Stimulated activated CD8-positive, alpha-beta memory T cell treated with anti-CD3 and anti-CD28 coated beads, Interleukin-2, amount 100 ng/mL, for 1 hour (primary cell): ENCODE measurements at regions not wholly inside any gene's neighbourhood (a gene's known extent, or its start where the extent isn't known, plus 50 kb on each side); places are given as distances from the start of the nearest gene placed in this dataset.

Experiments used
- DNase-seq, 2 donors: peaks; one replicate each; pipeline ENCODE4 v3.0.0-alpha.2; 2020; ENCODE audit warnings: low read depth in 2 of 2

- DNase-seq = no peak
These were observed 414.7 kb upstream of the PIK3C3 start for GRCh38 chr18:41540237-41540871.

DNA sequence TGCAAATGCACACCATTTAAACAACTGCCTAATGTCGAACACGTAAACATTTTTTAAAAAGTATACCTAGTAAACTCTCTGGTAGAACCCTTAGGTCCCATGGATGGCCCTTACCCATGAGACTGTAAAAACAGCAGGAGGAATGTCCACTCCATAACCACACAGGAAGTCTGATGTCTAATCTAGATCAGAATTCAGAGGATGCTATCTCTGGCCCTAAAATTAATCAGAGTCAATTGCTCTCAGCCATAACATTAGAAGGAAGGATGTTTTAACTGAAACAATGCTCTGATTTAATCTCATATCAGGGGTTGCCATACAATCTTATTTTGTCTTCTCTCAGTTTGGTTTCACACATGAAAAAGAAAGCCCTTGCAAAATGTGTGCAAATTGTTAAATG is 416.3 kb upstream of the PIK3C3 start:
- DNase-seq = no peak

- DNase-seq = no peak
These were observed 417.4 kb upstream of the PIK3C3 start for GRCh38 chr18:41537666-41538065.

DNA sequence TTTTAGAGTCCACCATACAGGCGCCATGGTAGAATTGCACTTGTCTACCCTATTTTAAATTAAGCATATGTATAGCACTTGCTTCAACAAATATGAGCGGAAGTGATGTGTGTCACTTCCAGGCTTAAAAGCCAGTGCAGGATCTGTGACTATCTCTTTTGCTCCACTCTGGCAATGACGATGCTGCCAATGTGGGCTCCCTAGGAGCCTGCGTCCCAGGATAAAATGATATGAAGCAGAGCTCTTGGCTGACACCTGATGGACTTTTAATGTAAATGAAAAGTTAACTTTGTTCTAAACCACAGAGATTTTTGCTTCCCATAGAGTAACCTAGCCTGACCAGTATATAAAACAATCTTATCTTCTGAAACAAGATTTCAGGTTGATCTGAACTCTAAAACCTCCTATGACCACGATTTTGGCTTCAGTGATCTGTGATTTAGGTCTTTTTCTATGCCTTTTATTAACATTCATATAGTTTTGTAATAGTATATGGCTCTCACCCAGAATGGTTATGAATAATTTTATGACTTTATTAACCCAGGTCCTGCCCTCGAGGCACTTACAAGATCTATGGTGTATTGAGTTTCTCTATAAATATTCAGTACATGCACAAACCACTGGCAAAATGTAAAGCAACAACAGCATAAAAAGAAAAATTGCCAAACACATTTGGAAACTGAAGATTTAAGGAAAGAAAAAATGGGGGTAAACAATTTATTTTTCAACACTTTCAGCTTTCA is 422.5 kb upstream of the PIK3C3 start:
- DNase-seq = no peak

GRCh38 chr18:41530970-41531369 is 424.1 kb upstream of the PIK3C3 start:
- no peak for DNase-seq

GRCh38 chr18:41529093-41529492 is 425.9 kb upstream of the PIK3C3 start:
- no peak for DNase-seq

- DNase-seq = no peak
These were observed 429.0 kb upstream of the PIK3C3 start for GRCh38 chr18:41526054-41526453.

- DNase-seq = no peak
These were observed 430.2 kb upstream of the PIK3C3 start for GRCh38 chr18:41524674-41525470.

DNA sequence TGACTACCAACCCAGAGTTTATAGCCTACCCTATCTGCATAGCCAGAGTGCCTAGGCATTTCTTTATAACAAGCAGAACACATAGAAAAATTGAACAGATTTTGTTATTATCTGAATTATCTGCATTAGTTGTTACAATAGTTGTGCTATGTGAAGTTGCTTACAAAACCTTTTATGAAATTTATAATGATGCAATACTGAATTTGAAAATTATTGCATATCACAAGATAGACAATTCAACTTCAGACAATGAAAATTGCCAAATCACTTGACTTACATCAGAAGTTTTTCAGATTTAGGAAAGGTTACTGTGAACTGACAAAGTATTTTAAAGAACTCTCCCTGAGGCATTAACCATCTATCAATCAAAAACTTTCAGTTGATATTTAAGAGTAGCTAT is 437.9 kb upstream of the PIK3C3 start:
- DNase-seq = no peak

DNA sequence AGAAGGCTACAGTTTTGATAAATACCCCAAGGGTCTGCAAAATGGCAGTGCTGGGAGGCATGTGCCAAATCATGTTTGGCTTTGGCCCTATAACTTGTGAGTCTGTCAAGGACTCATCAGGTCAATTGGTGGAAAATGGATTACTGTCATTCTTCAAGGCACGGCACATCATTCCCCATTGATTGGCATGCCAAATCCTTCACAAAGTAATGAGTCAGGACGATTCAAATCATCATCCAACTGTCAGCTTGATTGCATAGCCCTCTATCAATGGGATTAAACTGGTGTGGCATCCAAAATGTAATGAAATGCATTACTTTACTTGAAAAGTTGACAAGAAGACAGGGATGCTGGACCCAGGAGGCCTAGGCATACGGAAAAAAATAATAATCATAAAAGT is 441.6 kb upstream of the PIK3C3 start:
- DNase-seq = no peak

DNA sequence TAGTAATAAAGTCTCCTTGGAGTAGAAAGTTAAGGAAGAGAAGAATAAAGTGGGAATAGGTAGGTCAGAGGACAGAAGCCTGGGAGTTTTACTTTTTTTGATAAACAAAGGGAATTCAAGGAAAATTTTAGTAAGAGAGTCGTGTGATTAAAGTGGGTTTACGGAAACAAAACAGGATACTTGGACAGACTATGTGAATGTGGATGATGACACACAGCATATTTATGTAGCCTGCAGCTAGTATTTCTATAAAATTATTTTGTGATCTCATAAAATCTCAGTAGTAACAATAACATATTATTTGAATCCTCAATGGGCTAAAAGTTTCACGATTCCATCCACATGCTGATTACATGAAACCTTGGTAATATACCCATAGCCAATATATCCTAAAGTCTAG is 450.7 kb upstream of the PIK3C3 start:
- no peak for DNase-seq

GRCh38 chr18:41501848-41502247 is 453.2 kb upstream of the PIK3C3 start:
- DNase-seq = no peak

DNA sequence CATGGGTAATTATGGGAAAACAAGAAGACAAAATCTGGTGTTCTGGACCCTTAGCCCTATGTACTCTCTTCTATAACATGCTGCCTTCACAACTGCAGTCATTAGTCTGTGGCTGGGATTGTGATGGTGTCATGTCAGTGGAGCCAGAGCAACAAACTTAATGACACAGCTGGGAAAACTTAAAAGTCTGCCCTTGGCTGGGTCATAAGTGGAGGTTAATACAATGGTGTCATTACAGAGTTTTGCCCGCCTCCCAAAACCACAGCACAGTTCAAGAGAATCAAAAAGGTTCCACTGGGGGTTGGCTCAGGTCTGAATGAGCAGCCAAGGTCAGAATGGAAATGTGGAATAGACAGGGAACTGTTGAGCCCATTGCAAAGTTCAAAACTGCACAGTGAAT is 455.7 kb upstream of the PIK3C3 start:
- no peak for DNase-seq

- DNase-seq = no peak
These were observed 464.2 kb upstream of the PIK3C3 start for GRCh38 chr18:41490861-41491260.

- DNase-seq = no peak
These were observed 468.5 kb upstream of the PIK3C3 start for GRCh38 chr18:41486575-41486974.

GRCh38 chr18:41484069-41484468 is 471.0 kb upstream of the PIK3C3 start:
- DNase-seq = no peak

DNA sequence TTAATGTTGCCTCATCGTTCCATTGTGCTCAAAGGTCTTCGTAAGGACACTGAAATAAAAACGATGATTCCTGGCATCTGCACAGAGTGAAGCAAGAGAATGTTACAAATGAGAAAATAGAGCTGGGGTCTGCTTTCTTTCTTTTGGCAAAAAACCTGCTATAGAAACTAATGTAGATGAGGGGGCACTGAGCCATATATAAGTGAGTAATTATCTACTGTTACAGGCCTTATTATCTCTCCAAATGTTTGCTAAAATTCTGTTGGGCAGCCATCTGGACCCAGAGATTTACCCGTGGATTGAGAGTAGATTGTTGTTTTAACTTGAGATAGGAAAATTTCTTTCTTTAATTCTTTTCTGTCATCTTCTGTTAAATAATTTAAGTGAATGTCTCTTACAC is 472.5 kb upstream of the PIK3C3 start:
- DNase-seq = no peak

DNA sequence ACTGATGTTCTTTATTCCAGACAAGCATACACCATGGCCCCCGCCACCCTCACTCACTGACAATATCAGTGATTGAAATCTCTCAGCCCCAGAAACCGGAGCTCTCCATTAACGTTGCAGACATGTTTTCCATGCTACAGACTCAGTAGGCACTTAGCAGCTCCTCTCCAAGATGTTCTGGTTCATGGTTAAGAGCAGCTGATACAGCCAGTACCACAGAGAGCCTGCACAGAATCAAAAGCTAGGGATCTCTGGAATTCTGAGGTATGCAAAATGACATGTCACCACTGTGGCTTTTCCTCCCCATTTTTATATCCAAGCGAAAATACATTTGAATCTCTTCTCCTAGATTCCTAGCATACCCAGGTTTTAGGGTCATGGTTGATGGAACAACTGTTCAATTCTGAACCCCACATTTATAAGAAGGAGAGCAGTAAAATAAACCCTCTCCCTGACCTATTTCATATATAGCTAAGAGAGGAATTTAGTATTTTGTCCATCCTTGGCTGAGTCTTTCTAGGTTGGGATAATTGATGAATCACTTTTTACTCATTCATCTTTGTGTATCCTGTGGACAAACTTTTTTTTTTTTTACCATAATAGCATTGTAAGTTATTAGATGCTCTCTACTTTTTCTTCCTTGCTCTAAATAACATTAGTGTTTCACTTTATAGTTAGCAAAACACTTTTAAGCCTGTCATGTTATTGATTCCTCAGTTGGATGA is 488.4 kb upstream of the PIK3C3 start:
- no peak for DNase-seq

- no peak for DNase-seq
These were observed 489.6 kb upstream of the PIK3C3 start for GRCh38 chr18:41465386-41465785.

DNA sequence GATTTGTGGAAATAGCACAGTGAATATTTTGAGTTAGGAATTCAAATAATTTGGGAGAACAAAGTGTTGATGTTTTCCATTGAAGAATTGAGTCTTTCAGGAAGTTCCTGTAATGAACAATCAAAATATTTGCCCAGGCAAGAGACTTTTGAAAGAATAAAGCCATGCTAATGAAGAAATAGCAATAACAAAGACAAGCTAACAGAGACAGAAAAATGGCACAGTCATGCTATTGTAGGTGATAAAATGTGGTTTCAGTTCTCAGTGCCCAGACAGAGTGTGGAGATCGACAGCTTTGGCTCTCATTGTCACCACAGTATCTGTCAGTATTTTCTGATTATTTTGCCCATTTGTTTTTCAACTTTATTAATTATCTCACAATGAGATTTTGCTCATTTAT is 490.8 kb upstream of the PIK3C3 start:
- no peak for DNase-seq

DNA sequence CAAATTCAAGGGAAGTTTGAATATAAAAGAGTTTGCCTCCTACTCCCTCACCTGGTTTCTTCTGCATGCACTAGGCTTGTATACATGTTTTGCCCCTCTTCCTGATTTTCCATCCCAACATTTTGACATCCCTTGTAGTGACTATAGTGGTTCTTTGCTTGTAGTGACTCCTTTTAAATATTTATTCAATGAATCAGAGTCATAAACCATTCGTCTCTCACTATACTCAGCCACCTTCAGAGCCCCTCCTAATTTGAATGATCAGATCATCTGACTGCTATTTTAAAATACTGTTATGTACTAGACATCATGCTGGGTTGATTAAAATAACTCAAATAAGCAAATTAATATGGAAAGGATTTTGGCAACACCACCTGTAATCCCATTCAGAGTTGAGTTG is 492.1 kb upstream of the PIK3C3 start:
- DNase-seq = no peak

GRCh38 chr18:41461114-41461513 is 493.9 kb upstream of the PIK3C3 start:
- DNase-seq = no peak
